NB4 (cell line): ENCODE measurements at regions not wholly inside any gene's neighbourhood (a gene's known extent, or its start where the extent isn't known, plus 50 kb on each side); places are given as distances from the start of the nearest gene placed in this dataset.

Experiments
- DNase-seq: peaks from one replicate; pipeline ENCODE4 v3.0.0; 2010; ENCODE audit warnings: low read depth
- H3K4me3 ChIP-seq: one replicate; pipeline ENCODE4 v1.5.1; 2011; ENCODE audit warnings: mild to moderate bottlenecking, low read depth, low read length, moderate library complexity
- MYC ChIP-seq: IDR thresholded peaks from 2 replicates; pipeline ENCODE4 v1.6.1; 2011; ENCODE audit warnings: low read depth, low read length
- POLR2A ChIP-seq: IDR thresholded peaks from 2 replicates; pipeline ENCODE4 v1.6.1; 2011; ENCODE audit warnings: mild to moderate bottlenecking; ENCODE audit not compliant: insufficient read length; ENCODE audit errors: extremely low read depth
- TF ChIP-seq, protein P1 (sequence below): IDR thresholded peaks from 2 replicates; pipeline ENCODE4 v1.6.1; 2011; ENCODE audit warnings: low read depth, low read length
- TF ChIP-seq, protein P2 (sequence below): IDR thresholded peaks from one replicate; pipeline ENCODE4 v1.5.1; 2012; ENCODE audit warnings: low read depth, low read length

DNA sequence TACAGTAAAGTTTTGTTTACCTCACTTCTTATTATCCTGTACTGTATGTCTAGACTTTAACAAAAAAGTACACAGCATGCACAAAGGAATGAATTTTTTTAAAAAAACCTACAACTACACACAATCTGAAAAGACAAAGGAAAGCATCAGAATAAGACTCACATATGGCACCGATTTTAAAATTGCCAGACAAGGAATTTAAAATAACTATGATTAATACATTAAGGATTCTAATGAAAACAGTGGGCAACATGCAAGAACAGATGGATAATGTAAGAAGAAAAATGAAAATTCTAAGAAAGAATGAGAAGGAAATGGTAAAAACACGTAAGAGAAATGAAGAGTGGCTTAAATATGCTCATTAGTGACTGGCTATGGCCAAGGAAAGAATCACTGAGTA lies 638.2 kb downstream of the FBXO15 start:
- no peak for TF ChIP-seq MYC
- TF ChIP-seq, protein P1, sequence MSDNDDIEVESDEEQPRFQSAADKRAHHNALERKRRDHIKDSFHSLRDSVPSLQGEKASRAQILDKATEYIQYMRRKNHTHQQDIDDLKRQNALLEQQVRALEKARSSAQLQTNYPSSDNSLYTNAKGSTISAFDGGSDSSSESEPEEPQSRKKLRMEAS: no peak
- TF ChIP-seq, protein P2, sequence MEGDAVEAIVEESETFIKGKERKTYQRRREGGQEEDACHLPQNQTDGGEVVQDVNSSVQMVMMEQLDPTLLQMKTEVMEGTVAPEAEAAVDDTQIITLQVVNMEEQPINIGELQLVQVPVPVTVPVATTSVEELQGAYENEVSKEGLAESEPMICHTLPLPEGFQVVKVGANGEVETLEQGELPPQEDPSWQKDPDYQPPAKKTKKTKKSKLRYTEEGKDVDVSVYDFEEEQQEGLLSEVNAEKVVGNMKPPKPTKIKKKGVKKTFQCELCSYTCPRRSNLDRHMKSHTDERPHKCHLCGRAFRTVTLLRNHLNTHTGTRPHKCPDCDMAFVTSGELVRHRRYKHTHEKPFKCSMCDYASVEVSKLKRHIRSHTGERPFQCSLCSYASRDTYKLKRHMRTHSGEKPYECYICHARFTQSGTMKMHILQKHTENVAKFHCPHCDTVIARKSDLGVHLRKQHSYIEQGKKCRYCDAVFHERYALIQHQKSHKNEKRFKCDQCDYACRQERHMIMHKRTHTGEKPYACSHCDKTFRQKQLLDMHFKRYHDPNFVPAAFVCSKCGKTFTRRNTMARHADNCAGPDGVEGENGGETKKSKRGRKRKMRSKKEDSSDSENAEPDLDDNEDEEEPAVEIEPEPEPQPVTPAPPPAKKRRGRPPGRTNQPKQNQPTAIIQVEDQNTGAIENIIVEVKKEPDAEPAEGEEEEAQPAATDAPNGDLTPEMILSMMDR: no peak
- no peak for TF ChIP-seq POLR2A
- DNase-seq: no peak
- H3K4me3 ChIP-seq: no peak overlapping the region

DNA sequence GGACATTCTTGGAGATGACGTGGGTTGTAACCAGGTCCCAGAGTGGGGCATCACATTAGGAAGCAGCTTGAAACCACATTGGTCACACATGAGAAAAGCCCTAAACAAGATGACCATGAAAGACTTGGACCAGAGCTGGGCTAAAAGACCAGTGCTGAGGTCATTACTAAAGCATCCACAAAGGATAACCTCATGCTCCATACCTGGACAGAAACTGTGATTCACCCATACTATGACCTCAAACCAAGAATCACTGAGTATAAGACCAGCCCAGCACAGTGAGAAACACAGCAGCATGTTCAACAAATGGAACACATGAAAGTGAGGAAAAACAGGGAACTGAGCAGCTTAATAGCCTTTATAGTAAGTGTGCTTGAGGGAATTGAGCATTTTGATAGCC lies 635.5 kb upstream of the NETO1 start:
- TF ChIP-seq POLR2A: no peak
- TF ChIP-seq, protein P2: no peak
- TF ChIP-seq, protein P1: no peak
- no peak overlapping the region for H3K4me3 ChIP-seq
- no peak for DNase-seq

DNA sequence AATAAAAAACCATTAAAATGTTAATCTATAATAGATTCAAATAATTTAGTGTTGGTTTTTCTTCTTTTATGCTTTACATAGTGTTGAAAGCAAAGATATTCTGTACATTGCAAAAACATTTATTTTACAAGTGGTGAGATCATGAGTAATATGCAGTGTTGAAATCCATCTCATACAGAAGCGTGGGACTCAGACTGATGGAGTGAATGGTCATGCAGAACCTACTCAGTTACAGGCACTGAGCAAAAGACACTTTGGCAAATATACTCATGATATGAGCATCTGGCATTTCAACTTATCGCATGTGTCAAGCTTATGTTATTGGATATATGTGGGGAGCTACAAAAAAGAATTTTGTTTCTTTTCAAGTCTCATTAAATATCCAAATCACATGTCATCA lies 620.2 kb upstream of the NETO1 start:
- DNase-seq: no peak

DNA sequence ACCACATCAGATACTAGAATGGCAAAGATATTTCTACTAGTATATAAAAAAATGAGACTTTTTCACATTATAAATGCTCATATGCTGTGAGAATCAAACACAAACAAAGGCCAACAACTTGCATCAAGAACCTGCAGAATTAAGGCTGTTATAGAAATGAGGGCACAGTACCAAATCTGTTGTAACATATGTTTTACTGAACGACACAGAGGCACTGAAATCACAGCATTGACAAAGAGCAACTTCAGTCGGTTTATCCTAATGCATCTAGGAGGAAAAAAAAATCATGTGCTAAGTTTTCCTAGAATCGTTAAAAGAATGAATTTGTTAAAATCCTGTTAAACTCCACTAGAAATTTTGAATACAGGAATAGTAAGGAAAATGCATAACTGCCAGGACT lies 617.4 kb upstream of the NETO1 start:
- TF ChIP-seq POLR2A: no peak
- TF ChIP-seq, protein P2: no peak
- TF ChIP-seq, protein P1: no peak
- no peak for DNase-seq
- no peak overlapping the region for H3K4me3 ChIP-seq

More for the DNA sequence above, 620.2 kb upstream of the NETO1 start:
- TF ChIP-seq, protein P1: no peak
- TF ChIP-seq, protein P2: no peak
- TF ChIP-seq MYC (no peak), POLR2A (no peak)
- H3K4me3 ChIP-seq: no peak overlapping the region

DNA sequence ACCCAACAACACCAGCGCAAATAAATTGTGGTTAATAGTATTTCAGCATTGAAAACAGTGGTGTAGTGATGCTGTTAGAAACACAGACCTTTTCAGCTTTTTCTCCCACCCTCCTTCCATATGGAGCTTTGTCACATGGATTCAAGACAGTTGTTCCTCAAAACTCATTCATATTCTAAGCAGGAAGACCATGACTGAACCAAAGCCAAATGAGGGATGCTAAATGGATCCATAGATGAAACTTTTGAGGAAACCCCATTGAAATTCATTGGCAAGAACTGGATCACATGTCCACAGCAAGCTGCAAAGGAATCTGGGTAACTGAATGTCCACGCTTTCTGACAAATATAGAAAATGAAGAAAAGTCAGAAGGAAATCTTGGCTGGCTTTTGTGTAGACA lies 615.1 kb upstream of the NETO1 start:
- H3K4me3 ChIP-seq: no peak overlapping the region
- DNase-seq: no peak
- TF ChIP-seq POLR2A (no peak), MYC (no peak)
- TF ChIP-seq, protein P2: no peak
- TF ChIP-seq, protein P1: no peak

DNA sequence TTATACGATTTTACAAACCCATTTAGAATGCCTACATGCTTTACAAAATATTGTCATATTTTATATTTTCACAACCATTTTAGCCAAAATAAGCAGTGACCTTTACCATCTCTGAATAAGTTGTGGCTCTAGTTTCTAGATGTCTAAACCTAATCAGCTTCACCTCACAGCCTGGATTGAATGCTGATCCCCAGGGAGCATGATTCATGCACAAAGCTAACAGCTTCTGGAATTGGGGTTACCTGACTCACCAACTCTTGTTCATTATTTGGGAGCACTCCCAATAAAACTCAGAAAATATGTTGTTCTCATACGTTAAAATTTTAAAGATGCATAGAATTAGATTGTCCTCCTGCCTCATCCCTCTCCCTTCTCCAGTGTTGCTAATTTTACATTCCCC lies 611.7 kb upstream of the NETO1 start:
- DNase-seq: no peak
- TF ChIP-seq MYC (no peak), POLR2A (no peak)
- TF ChIP-seq, protein P2: no peak
- no peak overlapping the region for H3K4me3 ChIP-seq
